Colonic mucosa (tissue), 4 donors: ENCODE measurements at regions not wholly inside any gene's neighbourhood (a gene's known extent, or its start where the extent isn't known, plus 50 kb on each side); places are given as distances from the start of the nearest gene placed in this dataset.

ENCODE experiments used
- DNase-seq: peaks from one replicate; pipeline ENCODE4 v3.0.0-alpha.2; 2020
- H3K27ac ChIP-seq: fragments of 200-600 bp; one replicate; pipeline ENCODE4 v1.8.0; 2021
- H3K27me3 ChIP-seq: fragments of 200-600 bp; one replicate; pipeline ENCODE4 v1.8.0; 2021
- H3K36me3 ChIP-seq: fragments of 200-600 bp; one replicate; pipeline ENCODE4 v1.8.0; 2021
- H3K4me1 ChIP-seq: fragments of 200-600 bp; one replicate; pipeline ENCODE4 v1.8.0; 2021; ENCODE audit warnings: mild to moderate bottlenecking
- H3K4me3 ChIP-seq: fragments of 200-600 bp; one replicate; pipeline ENCODE4 v1.8.0; 2021
- H3K9ac ChIP-seq, 2 donors: one replicate each; pipeline ENCODE4 v1.7.0; 2013; ENCODE audit warnings: control low read depth in 2 of 2, low read depth in 2 of 2, low read length in 2 of 2
- H3K9me3 ChIP-seq: fragments of 200-600 bp; one replicate; pipeline ENCODE4 v1.8.0; 2021
- intact Hi-C: fragments of 100-400 bp; cut with DNase I; formaldehyde crosslinking; loops from one replicate; pipeline ENCODE4 v1.14.1; 2022
- TF ChIP-seq, protein P1 (sequence below): fragments of 200-600 bp; IDR thresholded peaks from one replicate; pipeline ENCODE4 v1.8.0; 2022; ENCODE audit warnings: antibody characterized with exemption, mild to moderate bottlenecking
- donor health status: healthy.
- donor health status: DM: no; HTN: no; CAD: no.
- donor health status: DM: no; HTN: no; CAD: no.

GRCh38 chr21:16642353-16642752 lies 870.5 kb upstream of the CXADR start:
- no peak overlapping the region for H3K4me3 ChIP-seq
- TF ChIP-seq, protein P1, sequence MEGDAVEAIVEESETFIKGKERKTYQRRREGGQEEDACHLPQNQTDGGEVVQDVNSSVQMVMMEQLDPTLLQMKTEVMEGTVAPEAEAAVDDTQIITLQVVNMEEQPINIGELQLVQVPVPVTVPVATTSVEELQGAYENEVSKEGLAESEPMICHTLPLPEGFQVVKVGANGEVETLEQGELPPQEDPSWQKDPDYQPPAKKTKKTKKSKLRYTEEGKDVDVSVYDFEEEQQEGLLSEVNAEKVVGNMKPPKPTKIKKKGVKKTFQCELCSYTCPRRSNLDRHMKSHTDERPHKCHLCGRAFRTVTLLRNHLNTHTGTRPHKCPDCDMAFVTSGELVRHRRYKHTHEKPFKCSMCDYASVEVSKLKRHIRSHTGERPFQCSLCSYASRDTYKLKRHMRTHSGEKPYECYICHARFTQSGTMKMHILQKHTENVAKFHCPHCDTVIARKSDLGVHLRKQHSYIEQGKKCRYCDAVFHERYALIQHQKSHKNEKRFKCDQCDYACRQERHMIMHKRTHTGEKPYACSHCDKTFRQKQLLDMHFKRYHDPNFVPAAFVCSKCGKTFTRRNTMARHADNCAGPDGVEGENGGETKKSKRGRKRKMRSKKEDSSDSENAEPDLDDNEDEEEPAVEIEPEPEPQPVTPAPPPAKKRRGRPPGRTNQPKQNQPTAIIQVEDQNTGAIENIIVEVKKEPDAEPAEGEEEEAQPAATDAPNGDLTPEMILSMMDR: no peak
- H3K36me3 ChIP-seq: no peaks in the 10 kb centered on the region
- H3K9me3 ChIP-seq: no peaks in the 10 kb centered on the region
- H3K27me3 ChIP-seq: no peaks in the 10 kb centered on the region
- no peak overlapping the region for H3K27ac ChIP-seq
- DNase-seq: no peak
- H3K9ac ChIP-seq: no peak overlapping the region
- no peaks in the 10 kb centered on the region for H3K4me1 ChIP-seq
- intact Hi-C loops: no loop called here

- Histone ChIP-seq H3K27ac (no peak overlapping the region), H3K36me3 (no peaks in the 10 kb centered on the region), H3K9ac (no peak overlapping the region), H3K27me3 (no peaks in the 10 kb centered on the region), H3K4me1 (no peaks in the 10 kb centered on the region), H3K4me3 (no peak overlapping the region), H3K9me3 (no peaks in the 10 kb centered on the region)
- intact Hi-C loops: no loop called here
- no peak for DNase-seq
- TF ChIP-seq, protein P1: no peak
Measured at GRCh38 chr21:16644685-16645084, 868.2 kb upstream of the CXADR start.

DNA sequence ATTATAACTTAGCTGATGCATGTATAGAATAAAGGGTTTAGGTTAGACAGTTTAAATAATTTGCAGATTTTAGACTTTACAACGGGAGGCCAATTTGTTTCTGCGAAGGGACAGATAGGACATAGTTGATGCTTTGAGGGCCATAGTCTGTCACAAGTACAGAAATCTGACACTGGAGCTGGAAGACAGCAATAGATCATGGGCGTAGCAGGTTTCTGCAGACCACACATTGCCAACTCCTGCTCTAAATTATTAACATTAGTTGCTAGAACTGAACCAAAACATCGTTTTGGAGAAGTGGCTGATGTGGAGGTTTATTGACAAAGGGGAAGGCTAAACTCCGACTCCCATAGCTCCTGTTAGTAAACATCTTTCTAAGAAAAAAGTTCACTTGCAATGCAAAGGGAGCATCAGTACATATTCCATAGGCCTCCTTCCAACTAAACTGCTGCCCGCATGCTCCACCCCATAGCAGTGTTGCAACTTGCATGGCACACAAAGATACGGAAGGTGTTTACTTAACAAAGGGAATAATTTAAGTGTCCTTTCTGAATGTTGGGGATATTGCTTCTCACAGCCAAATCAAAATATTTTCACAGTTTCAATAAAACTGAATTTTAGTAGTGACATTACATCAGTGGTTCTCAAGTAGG lies 862.0 kb upstream of the CXADR start:
- Histone ChIP-seq H3K4me3 (no peak overlapping the region), H3K9ac (no peak overlapping the region), H3K9me3 (no peaks in the 10 kb centered on the region), H3K27ac (no peak overlapping the region), H3K36me3 (no peaks in the 10 kb centered on the region), H3K4me1 (no peaks in the 10 kb centered on the region), H3K27me3 (no peaks in the 10 kb centered on the region)
- no peak for DNase-seq
- TF ChIP-seq, protein P1: no peak
- intact Hi-C loops: no loop called here

DNA sequence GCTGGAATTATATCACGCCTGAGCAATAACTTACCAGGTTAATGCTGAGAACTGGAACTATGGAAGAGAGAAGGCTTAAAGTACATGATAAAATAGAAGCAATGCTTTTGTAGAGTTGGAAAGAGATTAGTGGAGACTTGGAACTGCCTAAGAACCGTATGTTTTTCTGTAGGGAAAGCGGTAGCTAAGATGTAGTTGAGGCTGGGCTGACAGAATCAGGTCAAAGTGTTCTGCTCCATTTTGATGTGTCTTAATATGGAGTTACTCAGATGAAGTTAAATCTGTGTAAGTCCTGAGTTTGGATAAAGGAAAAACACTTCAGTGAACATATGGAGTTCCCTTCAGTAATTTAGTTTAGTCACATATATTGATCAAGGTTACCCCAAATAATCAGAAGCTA lies 860.9 kb upstream of the CXADR start:
- Histone ChIP-seq H3K4me3 (no peak overlapping the region), H3K27ac (no peak overlapping the region), H3K9ac (no peak overlapping the region), H3K9me3 (no peaks in the 10 kb centered on the region), H3K4me1 (no peaks in the 10 kb centered on the region), H3K27me3 (no peaks in the 10 kb centered on the region), H3K36me3 (no peaks in the 10 kb centered on the region)
- TF ChIP-seq, protein P1: no peak
- no peak for DNase-seq
- intact Hi-C loops: no loop called here

- H3K4me1 ChIP-seq: no peaks in the 10 kb centered on the region
- no peaks in the 10 kb centered on the region for H3K36me3 ChIP-seq
- intact Hi-C loops: no loop called here
- no peaks in the 10 kb centered on the region for H3K27me3 ChIP-seq
- no peak overlapping the region for H3K9ac ChIP-seq
- TF ChIP-seq, protein P1: no peak
- H3K9me3 ChIP-seq: no peaks in the 10 kb centered on the region
- H3K27ac ChIP-seq: no peak overlapping the region
- H3K4me3 ChIP-seq: no peak overlapping the region
- DNase-seq: no peak
Measured at GRCh38 chr21:16663436-16663835, 849.4 kb upstream of the CXADR start.
